CD4-positive, alpha-beta memory T cell (primary cell): ENCODE measurements at regions not wholly inside any gene's neighbourhood (a gene's known extent, or its start where the extent isn't known, plus 50 kb on each side); places are given as distances from the start of the nearest gene placed in this dataset.
A peak's percentile ranks its signal among the peaks of the same experiment; 100 is the strongest.

Source experiments
- CTCF ChIA-PET: fragments of 350-600 bp; sonication (Branson Sonifier 250); formaldehyde crosslinking; loops from one replicate; lab custom pipeline; 2021; ENCODE audit warnings: inconsistent platforms; ENCODE audit not compliant: partially characterized antibody; lab: Charles Lee
- POLR2A ChIA-PET: fragments of 350-600 bp; sonication (Branson Sonifier 250); formaldehyde crosslinking; loops from one replicate; lab custom pipeline; 2021; ENCODE audit not compliant: partially characterized antibody; lab: Charles Lee
- DNase-seq, 5 donors: peaks; one replicate each; pipeline versions ENCODE4 v3.0.0 to v3.0.0-alpha.2; 2020 to 2022; ENCODE audit warnings: mixed read lengths in 1 of 5
- H3K27ac ChIP-seq: one replicate; pipeline ENCODE4 v1.7.0; 2013; ENCODE audit warnings: low read depth, low read length
- H3K27me3 ChIP-seq: 2 replicates; pipeline ENCODE4 v1.7.0; 2013; ENCODE audit warnings: mild to moderate bottlenecking, low read length, moderate library complexity; ENCODE audit not compliant: insufficient read depth
- H3K36me3 ChIP-seq: 2 replicates; pipeline ENCODE4 v1.7.0; 2013; ENCODE audit warnings: mild to moderate bottlenecking, low read length, moderate library complexity; ENCODE audit not compliant: insufficient read depth
- H3K4me1 ChIP-seq: 2 replicates; pipeline ENCODE4 v1.7.0; 2013; ENCODE audit warnings: mild to moderate bottlenecking, low read length, moderate library complexity; ENCODE audit not compliant: insufficient read depth
- H3K4me3 ChIP-seq, 2 donors: one replicate each; pipeline ENCODE4 v1.7.0; 2013; ENCODE audit warnings: low read length in 2 of 2, mild to moderate bottlenecking in 1 of 2
- H3K9me3 ChIP-seq, 2 donors: one replicate each; pipeline ENCODE4 v1.7.0; 2013; ENCODE audit warnings: low read length in 2 of 2, control low read depth in 1 of 2; ENCODE audit not compliant: control insufficient read depth in 1 of 2
- H3K27ac Mint-ChIP-seq, 7 donors: one replicate each; pipeline ENCODE4 v1.8.0; 2020 to 2021; ENCODE audit warnings: mixed read lengths in 7 of 7, mild to moderate bottlenecking in 6 of 7, inconsistent platforms in 3 of 7, moderate library complexity in 3 of 7
- H3K27me3 Mint-ChIP-seq, 2 donors: one replicate each; pipeline ENCODE4 v1.8.0; 2020 to 2021; ENCODE audit warnings: mixed read lengths in 2 of 2
- H3K36me3 Mint-ChIP-seq, 2 donors: one replicate each; pipeline ENCODE4 v1.8.0; 2020 to 2021; ENCODE audit warnings: mixed read lengths in 2 of 2, inconsistent platforms in 1 of 2, mild to moderate bottlenecking in 1 of 2
- H3K4me1 Mint-ChIP-seq, 4 donors: one replicate each; pipeline ENCODE4 v1.8.0; 2020 to 2021; ENCODE audit warnings: mixed read lengths in 4 of 4, mild to moderate bottlenecking in 1 of 4
- H3K4me3 Mint-ChIP-seq, 8 donors: one replicate each; pipeline ENCODE4 v1.8.0; 2020 to 2021; ENCODE audit warnings: mixed read lengths in 8 of 8, mild to moderate bottlenecking in 7 of 8, moderate library complexity in 6 of 8, inconsistent platforms in 3 of 8
- H3K9me3 Mint-ChIP-seq, 8 donors: one replicate each; pipeline ENCODE4 v1.8.0; 2020 to 2021; ENCODE audit warnings: mixed read lengths in 8 of 8, mild to moderate bottlenecking in 5 of 8, inconsistent platforms in 3 of 8, moderate library complexity in 1 of 8
- intact Hi-C: fragments of 100-400 bp; cut with micrococcal nuclease; formaldehyde crosslinking; loops from one replicate; pipeline ENCODE4 v1.15.1; 2023

DNA sequence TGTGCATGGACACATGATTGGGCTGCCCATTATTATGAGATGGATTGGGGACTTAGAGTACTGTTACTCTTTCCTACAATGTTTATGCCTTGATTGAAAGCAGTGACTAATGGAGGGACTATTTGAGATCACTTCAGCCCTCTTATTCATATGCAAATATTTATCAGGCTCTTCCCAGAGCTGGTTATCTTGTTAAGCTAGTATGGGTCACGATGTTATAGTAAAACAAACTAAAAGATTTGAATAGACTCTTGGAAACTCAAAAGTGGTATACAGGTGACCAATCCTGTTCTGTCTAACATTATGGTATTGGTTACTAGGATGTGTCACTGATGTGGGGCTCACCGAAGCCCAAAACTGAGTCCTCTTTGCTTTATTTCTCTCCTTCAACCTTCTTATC is 306.2 kb upstream of the CASK start:
- Histone ChIP-seq H3K27me3 (no peaks in the 10 kb centered on the region), H3K4me1 (no peaks in the 10 kb centered on the region), H3K36me3 (no peaks in the 10 kb centered on the region), H3K27ac (no peak overlapping the region), H3K4me3 (no peak overlapping the region), H3K9me3 (no peaks in the 10 kb centered on the region)
- Mint-ChIP-seq H3K9me3 (peaks cover 0 to 27% (median 17%) of the 10 kb centered on the region in 8 donors), H3K4me3 (no peak overlapping the region), H3K27ac (no peak overlapping the region), H3K4me1 (no peaks in the 10 kb centered on the region), H3K27me3 (peaks cover 0 to 1% of the 10 kb centered on the region in 2 donors), H3K36me3 (peaks cover 0 to 10% of the 10 kb centered on the region in 2 donors)
- no peak for DNase-seq
- ChIA-PET CTCF (no interaction called here), POLR2A (interaction anchor here (0.8 kb wide), 1 partner anchor 21 kb away, joined by 3 read pairs; no protein-coding TSS in a partner anchor)
- intact Hi-C loops, result no loop called here

DNA sequence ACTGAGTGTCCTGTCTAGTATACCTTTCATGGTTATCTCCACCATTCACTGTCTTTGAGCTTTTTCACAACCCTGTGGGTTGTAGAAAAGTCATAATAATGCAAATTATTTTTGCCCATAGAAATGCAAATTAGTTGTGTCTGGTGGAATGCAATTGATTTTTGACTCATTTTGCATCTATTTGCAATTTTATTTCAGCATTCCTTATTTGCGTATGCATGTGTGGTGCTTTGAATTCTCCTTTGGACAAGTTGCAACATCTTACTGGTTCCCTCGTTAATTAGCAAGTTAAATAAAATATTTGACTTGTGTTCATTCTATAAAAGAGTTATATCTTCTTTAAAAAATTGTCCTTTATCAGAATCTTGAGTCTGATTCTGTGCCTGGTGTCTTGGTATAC is 297.3 kb upstream of the CASK start:
- H3K27me3 Mint-ChIP-seq, result no peaks in the 10 kb centered on the region
- H3K4me3 Mint-ChIP-seq, result no peak overlapping the region
- Histone ChIP-seq H3K27ac (no peak overlapping the region), H3K4me1 (no peaks in the 10 kb centered on the region), H3K9me3 (no peaks in the 10 kb centered on the region), H3K36me3 (no peaks in the 10 kb centered on the region), H3K4me3 (no peak overlapping the region), H3K27me3 (no peaks in the 10 kb centered on the region)
- no peak for DNase-seq
- intact Hi-C loops, result no loop called here
- CTCF ChIA-PET, result interaction anchor here (0.5 kb wide), 1 partner anchor 136 kb away, joined by 3 read pairs; no protein-coding TSS in a partner anchor
- peaks cover 0 to 10% (median 0%) of the 10 kb centered on the region in 8 donors for H3K9me3 Mint-ChIP-seq
- H3K36me3 Mint-ChIP-seq, result no peaks in the 10 kb centered on the region
- no peaks in the 10 kb centered on the region for H3K4me1 Mint-ChIP-seq
- POLR2A ChIA-PET, result no interaction called here
- no peak overlapping the region for H3K27ac Mint-ChIP-seq

DNA sequence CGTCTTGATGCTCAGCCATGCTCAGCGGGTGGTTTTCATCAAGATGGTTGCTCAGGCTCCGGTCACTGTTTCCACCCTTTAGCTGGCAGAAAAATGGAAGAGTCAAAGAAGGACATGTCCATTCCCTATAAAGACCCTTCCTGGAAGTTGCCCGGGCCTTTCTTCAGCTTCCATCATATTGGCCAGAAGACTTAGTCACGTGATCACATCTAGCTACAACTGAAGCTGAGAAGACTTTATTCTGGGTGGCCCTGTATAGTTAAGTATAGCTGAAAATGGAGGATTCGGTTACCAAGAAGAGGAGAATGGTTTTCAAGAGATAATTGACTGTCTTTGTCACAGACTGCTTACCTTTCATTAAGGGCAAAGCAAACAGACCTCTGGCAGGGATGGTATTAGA is 296.7 kb upstream of the CASK start:
- CTCF ChIA-PET, result no interaction called here
- intact Hi-C loops, result no loop called here
- H3K36me3 Mint-ChIP-seq, result no peaks in the 10 kb centered on the region

DNA sequence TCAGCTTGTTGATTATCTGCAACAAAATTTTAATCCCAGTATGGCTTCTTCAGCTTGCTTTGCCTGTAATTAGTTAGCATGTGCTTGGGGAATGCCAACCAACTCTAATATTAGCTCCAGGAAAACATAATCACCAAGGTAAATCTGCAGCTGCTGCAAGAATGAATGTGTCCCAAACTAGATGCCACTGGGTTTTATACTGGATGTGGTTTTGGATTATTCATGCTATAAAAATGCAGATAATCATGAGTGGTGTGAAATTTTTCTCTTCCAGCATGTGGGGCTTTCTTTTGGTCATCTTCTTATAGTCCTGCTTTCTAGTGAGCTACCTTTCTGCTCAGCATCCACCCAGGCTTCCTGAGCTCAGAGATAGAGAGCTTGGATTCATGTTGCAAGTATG is 295.9 kb upstream of the CASK start:
- no peak overlapping the region for H3K27ac Mint-ChIP-seq
- no peak for DNase-seq
- intact Hi-C loops, result no loop called here
- no peak overlapping the region for H3K4me3 Mint-ChIP-seq
- Histone ChIP-seq H3K27me3 (no peaks in the 10 kb centered on the region), H3K4me1 (no peaks in the 10 kb centered on the region), H3K9me3 (no peaks in the 10 kb centered on the region), H3K36me3 (no peaks in the 10 kb centered on the region), H3K4me3 (no peak overlapping the region), H3K27ac (no peak overlapping the region)
- peaks cover 0 to 3% (median 0%) of the 10 kb centered on the region in 8 donors for H3K9me3 Mint-ChIP-seq
- no peaks in the 10 kb centered on the region for H3K36me3 Mint-ChIP-seq
- CTCF ChIA-PET, result no interaction called here
- H3K4me1 Mint-ChIP-seq, result no peaks in the 10 kb centered on the region
- POLR2A ChIA-PET, result no interaction called here
- no peaks in the 10 kb centered on the region for H3K27me3 Mint-ChIP-seq

More for the DNA sequence above, 296.7 kb upstream of the CASK start:
- no peak for DNase-seq
- H3K4me1 ChIP-seq, result no peaks in the 10 kb centered on the region
- POLR2A ChIA-PET, result no interaction called here
- no peaks in the 10 kb centered on the region for H3K27me3 ChIP-seq
- Mint-ChIP-seq H3K27me3 (no peaks in the 10 kb centered on the region), H3K4me3 (no peak overlapping the region), H3K4me1 (no peaks in the 10 kb centered on the region), H3K27ac (no peak overlapping the region), H3K9me3 (peaks cover 0 to 9% (median 0%) of the 10 kb centered on the region in 8 donors)
- no peaks in the 10 kb centered on the region for H3K9me3 ChIP-seq
- no peak overlapping the region for H3K4me3 ChIP-seq
- no peaks in the 10 kb centered on the region for H3K36me3 ChIP-seq
- H3K27ac ChIP-seq, result no peak overlapping the region

DNA sequence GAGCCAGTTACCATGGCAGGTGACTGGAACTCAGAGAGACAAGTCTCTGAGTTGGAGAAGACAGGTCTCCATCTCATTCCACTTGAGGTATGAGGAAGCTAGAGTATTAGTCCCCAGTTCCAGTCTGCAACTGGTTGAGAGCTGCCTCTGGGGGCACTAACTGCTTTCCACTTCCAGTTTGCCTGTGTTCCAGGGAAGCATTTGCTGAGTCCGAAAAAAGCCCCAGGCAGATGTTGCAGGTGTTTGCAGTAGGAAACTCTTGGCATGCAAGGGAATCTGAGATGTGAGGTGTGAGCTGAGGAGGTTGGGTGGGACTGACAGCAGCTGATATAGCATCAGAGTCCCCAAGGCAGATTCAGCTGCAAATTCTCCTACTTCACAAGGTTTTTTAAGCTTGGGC is 272.2 kb upstream of the CASK start:
- CTCF ChIA-PET, result interaction anchor here (0.6 to 1.0 kb wide), 2 partner anchors 11 to 1362 kb away, joined by 3 read pairs; no protein-coding TSS in a partner anchor
- Mint-ChIP-seq H3K27ac (peak overlapping the region in 1 of 7 donors; percentile 10), H3K4me3 (no peak overlapping the region), H3K4me1 (no peaks in the 10 kb centered on the region), H3K27me3 (no peaks in the 10 kb centered on the region), H3K9me3 (peaks cover 0 to 5% (median 2%) of the 10 kb centered on the region in 8 donors), H3K36me3 (no peaks in the 10 kb centered on the region)
- Histone ChIP-seq H3K36me3 (no peaks in the 10 kb centered on the region), H3K27me3 (no peaks in the 10 kb centered on the region), H3K27ac (no peak overlapping the region), H3K9me3 (no peaks in the 10 kb centered on the region), H3K4me1 (no peaks in the 10 kb centered on the region), H3K4me3 (no peak overlapping the region)
- POLR2A ChIA-PET, result no interaction called here
- DNase-seq, result no peak
- intact Hi-C loops, result no loop called here

DNA sequence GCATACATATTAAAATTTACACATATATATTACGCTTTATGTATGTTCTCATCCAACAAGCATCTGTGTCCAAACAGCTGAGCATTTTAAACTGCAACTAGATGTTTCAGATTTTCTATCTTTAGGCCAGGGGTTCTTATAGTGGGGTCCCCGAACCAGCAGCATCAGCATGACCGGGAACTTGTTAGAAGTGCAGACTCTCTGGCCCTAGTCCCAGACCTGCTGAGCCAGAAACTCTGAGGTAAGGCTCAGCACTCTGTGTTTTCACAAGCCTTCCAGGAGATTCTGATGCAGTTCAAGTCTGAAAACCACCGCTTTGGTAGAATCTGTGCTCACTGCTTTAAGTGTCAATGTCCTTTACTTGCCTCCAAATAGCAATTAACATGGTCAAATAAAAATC is 266.2 kb upstream of the CASK start:
- Histone ChIP-seq H3K9me3 (no peaks in the 10 kb centered on the region), H3K27ac (no peak overlapping the region), H3K4me3 (no peak overlapping the region), H3K27me3 (no peaks in the 10 kb centered on the region), H3K36me3 (no peaks in the 10 kb centered on the region), H3K4me1 (no peaks in the 10 kb centered on the region)
- H3K27ac Mint-ChIP-seq, result no peak overlapping the region
- peaks cover 0 to 5% (median 2%) of the 10 kb centered on the region in 8 donors for H3K9me3 Mint-ChIP-seq
- DNase-seq, result no peak
- H3K4me3 Mint-ChIP-seq, result no peak overlapping the region
- intact Hi-C loops, result no loop called here
- H3K4me1 Mint-ChIP-seq, result peaks cover 0 to 2% (median 0%) of the 10 kb centered on the region in 4 donors
- H3K36me3 Mint-ChIP-seq, result no peaks in the 10 kb centered on the region
- no peaks in the 10 kb centered on the region for H3K27me3 Mint-ChIP-seq
- POLR2A ChIA-PET, result no interaction called here
- CTCF ChIA-PET, result no interaction called here

DNA sequence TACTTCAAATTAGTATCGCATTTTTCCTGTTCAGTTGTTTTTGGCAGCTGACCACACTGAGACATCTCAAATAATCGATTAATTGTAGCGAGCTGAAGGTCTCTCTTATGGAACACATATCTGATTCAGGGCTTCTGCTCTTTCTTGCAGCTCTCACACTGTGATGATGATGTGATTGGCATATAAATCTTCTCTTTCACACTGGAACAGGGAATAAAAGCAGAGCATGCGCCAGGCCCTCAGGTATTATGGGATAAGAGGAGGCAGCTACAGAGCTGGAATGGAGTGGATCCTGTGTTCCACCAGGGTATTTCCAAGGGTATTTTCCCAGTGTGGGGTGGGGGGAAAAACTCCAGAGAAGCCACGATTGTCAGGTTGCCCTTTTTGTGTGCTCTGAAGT is 265.4 kb upstream of the CASK start:
- no peak overlapping the region for H3K4me3 Mint-ChIP-seq
- ChIA-PET CTCF (no interaction called here), POLR2A (no interaction called here)
- H3K27ac Mint-ChIP-seq, result no peak overlapping the region
- no peaks in the 10 kb centered on the region for H3K36me3 Mint-ChIP-seq
- no peaks in the 10 kb centered on the region for H3K4me1 ChIP-seq
- no peak overlapping the region for H3K27ac ChIP-seq
- H3K4me3 ChIP-seq, result no peak overlapping the region
- H3K27me3 ChIP-seq, result no peaks in the 10 kb centered on the region
- H3K27me3 Mint-ChIP-seq, result no peaks in the 10 kb centered on the region
- no peaks in the 10 kb centered on the region for H3K36me3 ChIP-seq
- no peaks in the 10 kb centered on the region for H3K9me3 ChIP-seq
- peaks cover 0 to 2% (median 0%) of the 10 kb centered on the region in 4 donors for H3K4me1 Mint-ChIP-seq
- H3K9me3 Mint-ChIP-seq, result peaks cover 0 to 5% (median 2%) of the 10 kb centered on the region in 8 donors
- intact Hi-C loops, result no loop called here
- no peak for DNase-seq

DNA sequence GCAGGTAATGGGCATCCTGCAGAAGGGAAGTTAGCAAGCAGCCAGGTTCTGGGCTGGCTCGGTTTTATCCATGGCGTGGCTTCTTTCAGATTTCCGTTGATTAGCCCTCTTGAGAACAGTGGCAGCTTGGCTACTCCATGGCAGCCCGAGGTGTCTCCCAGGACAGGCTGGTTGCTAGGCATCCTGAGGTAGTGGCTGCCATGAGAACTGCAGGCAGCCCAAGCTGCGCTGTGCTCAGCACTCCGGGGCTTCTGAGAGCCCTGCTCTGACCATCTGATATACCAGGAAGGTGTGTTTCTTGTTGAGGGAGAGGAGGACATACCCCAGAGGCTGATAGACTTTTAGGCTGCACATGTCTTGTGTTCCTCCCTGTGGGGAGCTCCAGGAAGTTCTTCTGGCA is 253.4 kb upstream of the CASK start:
- H3K4me3 ChIP-seq, result no peak overlapping the region
- no peaks in the 10 kb centered on the region for H3K4me1 ChIP-seq
- Mint-ChIP-seq H3K27ac (no peak overlapping the region), H3K27me3 (no peaks in the 10 kb centered on the region), H3K4me1 (no peaks in the 10 kb centered on the region), H3K9me3 (peaks cover 0 to 5% (median 0%) of the 10 kb centered on the region in 8 donors), H3K4me3 (no peak overlapping the region), H3K36me3 (no peaks in the 10 kb centered on the region)
- no peaks in the 10 kb centered on the region for H3K9me3 ChIP-seq
- ChIA-PET CTCF (no interaction called here), POLR2A (no interaction called here)
- H3K36me3 ChIP-seq, result no peaks in the 10 kb centered on the region
- intact Hi-C loops, result no loop called here
- H3K27me3 ChIP-seq, result no peaks in the 10 kb centered on the region
- DNase-seq, result no peak
- no peak overlapping the region for H3K27ac ChIP-seq
